Immature natural killer cell (primary cell): ENCODE measurements at regions not wholly inside any gene's neighbourhood (a gene's known extent, or its start where the extent isn't known, plus 50 kb on each side); places are given as distances from the start of the nearest gene placed in this dataset.
"Not testable (repeated sequence)": the region's sequence is repeated elsewhere in the genome, so short reads cannot be mapped to it uniquely, and the experiment has no call there.

Experiments
- DNase-seq, 3 donors: peaks; one replicate each; pipeline ENCODE4 v3.0.0; 2022; ENCODE audit warnings: mixed read lengths in 1 of 3
- H3K27ac Mint-ChIP-seq, 6 donors: one replicate each; pipeline ENCODE4 v1.8.0; 2020; ENCODE audit warnings: mixed read lengths in 6 of 6, mild to moderate bottlenecking in 5 of 6, inconsistent platforms in 4 of 6, moderate library complexity in 3 of 6
- H3K27me3 Mint-ChIP-seq, 3 donors: one replicate each; pipeline ENCODE4 v1.8.0; 2020 to 2021; ENCODE audit warnings: low read depth in 3 of 3, mild to moderate bottlenecking in 3 of 3, mixed read lengths in 3 of 3, moderate library complexity in 3 of 3, inconsistent platforms in 1 of 3
- H3K36me3 Mint-ChIP-seq, 3 donors: one replicate each; pipeline ENCODE4 v1.8.0; 2020; ENCODE audit warnings: mixed read lengths in 3 of 3, inconsistent platforms in 2 of 3, mild to moderate bottlenecking in 2 of 3
- H3K4me1 Mint-ChIP-seq, 2 donors: one replicate each; pipeline ENCODE4 v1.8.0; 2020; ENCODE audit warnings: inconsistent platforms in 2 of 2, mild to moderate bottlenecking in 2 of 2, mixed read lengths in 2 of 2, moderate library complexity in 1 of 2
- H3K4me3 Mint-ChIP-seq, 5 donors: one replicate each; pipeline ENCODE4 v1.8.0; 2020; ENCODE audit warnings: mild to moderate bottlenecking in 5 of 5, mixed read lengths in 5 of 5, inconsistent platforms in 3 of 5, moderate library complexity in 3 of 5
- H3K9me3 Mint-ChIP-seq, 6 donors: one replicate each; pipeline ENCODE4 v1.8.0; 2020; ENCODE audit warnings: mild to moderate bottlenecking in 6 of 6, mixed read lengths in 6 of 6, inconsistent platforms in 4 of 6, moderate library complexity in 3 of 6

GRCh38 chr9:40934480-40934879, 194.0 kb downstream of the FOXD4L6 start:
- peaks cover 33 to 54% (median 50%) of the 10 kb centered on the region in 6 donors for H3K9me3 Mint-ChIP-seq
- peaks cover 4 to 15% (median 4%) of the 10 kb centered on the region in 3 donors for H3K36me3 Mint-ChIP-seq
- H3K4me3 Mint-ChIP-seq, H3K4me1 Mint-ChIP-seq, H3K27ac Mint-ChIP-seq, DNase-seq, H3K27me3 Mint-ChIP-seq: not testable (repeated sequence)

- H3K4me3 Mint-ChIP-seq, H3K27ac Mint-ChIP-seq, DNase-seq, H3K27me3 Mint-ChIP-seq, H3K4me1 Mint-ChIP-seq: not testable (repeated sequence)
- peaks cover 66 to 80% (median 77%) of the 10 kb centered on the region in 6 donors for H3K9me3 Mint-ChIP-seq
- H3K36me3 Mint-ChIP-seq, result peaks cover 4 to 17% (median 6%) of the 10 kb centered on the region in 3 donors
Observed at GRCh38 chr9:40930426-40930825, 198.1 kb downstream of the FOXD4L6 start.

- Mint-ChIP-seq H3K9me3 (peaks cover 74 to 89% (median 87%) of the 10 kb centered on the region in 6 donors), H3K36me3 (peaks cover 4 to 17% (median 7%) of the 10 kb centered on the region in 3 donors)
- not testable (repeated sequence) for H3K4me1 Mint-ChIP-seq, H3K27me3 Mint-ChIP-seq, H3K4me3 Mint-ChIP-seq, H3K27ac Mint-ChIP-seq, DNase-seq
Observed at GRCh38 chr9:40929488-40929845, 199.0 kb downstream of the FOXD4L6 start.

GRCh38 chr9:40928803-40929487, 199.5 kb downstream of the FOXD4L6 start:
- Mint-ChIP-seq H3K4me1 (no peaks in the 10 kb centered on the region), H3K9me3 (peaks cover 78 to 95% (median 92%) of the 10 kb centered on the region in 6 donors), H3K36me3 (peaks cover 4 to 17% (median 7%) of the 10 kb centered on the region in 3 donors), H3K4me3 (no peak overlapping the region), H3K27me3 (peaks cover 0 to 9% (median 2%) of the 10 kb centered on the region in 3 donors), H3K27ac (no peak overlapping the region)
- no peak for DNase-seq

DNA sequence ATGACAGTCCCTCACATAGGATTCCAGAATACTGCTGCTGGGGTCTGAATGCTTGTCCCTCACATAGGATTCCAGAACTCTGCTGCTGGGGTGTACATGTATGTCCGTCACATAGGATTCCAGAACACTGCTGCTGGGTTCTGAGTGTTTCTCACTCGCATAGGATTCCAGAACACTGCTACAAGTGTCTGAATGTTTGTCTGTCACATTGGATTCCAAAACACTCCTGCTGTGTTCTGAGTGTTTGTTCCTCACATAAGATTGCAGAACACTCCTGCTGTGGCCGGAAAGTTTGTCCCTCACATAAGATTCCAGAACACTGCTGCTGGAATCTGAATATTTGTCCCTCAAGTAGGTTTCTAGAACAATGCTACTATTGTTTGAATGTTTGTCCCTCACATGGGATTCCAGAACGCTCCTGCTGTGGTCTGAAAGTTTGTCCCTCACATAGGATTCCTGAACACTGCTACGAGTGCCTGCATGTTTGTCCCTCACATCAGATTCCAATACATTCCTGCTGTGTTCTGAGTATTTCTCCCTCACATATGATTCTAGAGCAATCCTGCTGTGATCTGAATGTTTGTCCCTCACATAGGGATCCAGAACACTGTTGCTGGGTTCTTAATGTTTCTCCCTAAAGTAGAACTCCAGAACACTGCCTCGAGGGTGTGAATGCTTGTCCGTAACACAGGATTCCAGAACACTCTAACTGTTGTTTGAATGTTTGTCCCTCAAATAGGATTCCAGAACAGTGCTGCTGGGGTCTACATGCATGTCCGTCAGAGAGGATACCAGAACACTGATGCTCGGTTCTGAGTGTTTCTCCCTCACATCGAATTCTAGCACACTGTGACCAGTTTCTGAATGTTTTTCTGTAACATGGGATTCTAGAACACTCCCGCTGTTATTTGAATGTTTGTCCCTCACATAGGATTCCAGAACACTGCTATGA, 200.4 kb downstream of the FOXD4L6 start:
- Mint-ChIP-seq H3K4me3 (no peak overlapping the region), H3K4me1 (no peaks in the 10 kb centered on the region), H3K9me3 (peaks cover 78 to 98% (median 96%) of the 10 kb centered on the region in 6 donors), H3K27ac (no peak overlapping the region), H3K27me3 (peaks cover 0 to 11% (median 2%) of the 10 kb centered on the region in 3 donors), H3K36me3 (peaks cover 4 to 16% (median 7%) of the 10 kb centered on the region in 3 donors)
- no peak for DNase-seq

- H3K27ac Mint-ChIP-seq, result no peak overlapping the region
- H3K4me1 Mint-ChIP-seq, result no peaks in the 10 kb centered on the region
- peaks cover 77 to 100% (median 99%) of the 10 kb centered on the region in 6 donors for H3K9me3 Mint-ChIP-seq
- no peak overlapping the region for H3K4me3 Mint-ChIP-seq
- H3K36me3 Mint-ChIP-seq, result peaks cover 3 to 12% (median 7%) of the 10 kb centered on the region in 3 donors
- no peak for DNase-seq
- H3K27me3 Mint-ChIP-seq, result peaks cover 0 to 11% (median 2%) of the 10 kb centered on the region in 3 donors
Observed at GRCh38 chr9:40927260-40927631, 201.2 kb downstream of the FOXD4L6 start.

GRCh38 chr9:40926404-40927259, 201.8 kb downstream of the FOXD4L6 start:
- peaks cover 74 to 100% (median 98%) of the 10 kb centered on the region in 6 donors for H3K9me3 Mint-ChIP-seq
- no peak for DNase-seq
- no peak overlapping the region for H3K4me3 Mint-ChIP-seq
- no peaks in the 10 kb centered on the region for H3K4me1 Mint-ChIP-seq
- peaks cover 0 to 11% (median 2%) of the 10 kb centered on the region in 3 donors for H3K27me3 Mint-ChIP-seq
- H3K36me3 Mint-ChIP-seq, result peaks cover 0 to 9% (median 7%) of the 10 kb centered on the region in 3 donors
- H3K27ac Mint-ChIP-seq, result no peak overlapping the region

DNA sequence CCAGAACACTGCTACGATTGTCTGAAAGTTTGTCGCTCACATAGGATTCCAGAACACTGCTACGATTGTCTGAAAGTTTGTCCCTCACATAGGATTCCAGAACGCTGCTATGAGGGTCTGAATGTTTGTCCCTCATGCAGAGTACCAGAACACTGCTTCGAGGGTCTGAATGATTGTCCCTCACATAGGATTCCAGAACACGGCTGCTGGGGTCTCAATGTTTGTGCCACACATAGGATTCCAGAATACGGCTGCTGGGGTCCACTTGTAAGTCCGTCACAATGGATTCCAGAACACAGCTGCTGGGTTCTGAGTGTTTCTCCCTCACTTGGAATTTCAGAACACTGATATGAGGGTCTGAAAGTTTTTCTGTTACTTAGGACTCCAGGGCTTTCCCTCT, 203.3 kb downstream of the FOXD4L6 start:
- Mint-ChIP-seq H3K27ac (no peak overlapping the region), H3K27me3 (peaks cover 0 to 11% (median 2%) of the 10 kb centered on the region in 3 donors), H3K4me3 (no peak overlapping the region), H3K9me3 (peaks cover 64 to 96% (median 90%) of the 10 kb centered on the region in 6 donors), H3K4me1 (no peaks in the 10 kb centered on the region), H3K36me3 (peaks cover 0 to 7% (median 7%) of the 10 kb centered on the region in 3 donors)
- no peak for DNase-seq

DNA sequence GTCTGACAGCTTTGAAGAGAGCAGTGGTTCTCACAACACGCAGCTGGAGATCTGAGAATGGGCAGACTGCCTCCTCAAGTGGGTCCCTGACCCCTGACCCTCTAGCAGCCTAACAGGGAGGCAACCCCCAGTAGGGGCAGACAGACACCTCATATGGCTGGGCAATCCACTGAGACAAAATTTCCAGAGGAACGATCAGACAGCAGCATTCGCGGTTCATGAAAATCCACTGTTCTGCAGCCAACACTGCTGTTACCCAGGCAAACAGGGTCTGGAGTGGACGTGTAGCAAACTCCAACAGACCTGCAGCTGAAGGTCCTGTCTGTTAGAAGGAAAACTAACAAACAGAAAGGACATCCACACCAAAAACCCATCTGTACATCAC, 212.1 kb downstream of the FOXD4L6 start:
- not testable (repeated sequence) for DNase-seq, H3K4me3 Mint-ChIP-seq, H3K4me1 Mint-ChIP-seq, H3K27me3 Mint-ChIP-seq, H3K27ac Mint-ChIP-seq
- Mint-ChIP-seq H3K9me3 (peaks cover 69 to 96% (median 88%) of the 10 kb centered on the region in 6 donors), H3K36me3 (peaks cover 3 to 32% (median 24%) of the 10 kb centered on the region in 3 donors)

- not testable (repeated sequence) for DNase-seq, H3K27ac Mint-ChIP-seq, H3K27me3 Mint-ChIP-seq, H3K4me1 Mint-ChIP-seq, H3K4me3 Mint-ChIP-seq
- Mint-ChIP-seq H3K36me3 (peaks cover 3 to 32% (median 27%) of the 10 kb centered on the region in 3 donors), H3K9me3 (peaks cover 74 to 98% (median 93%) of the 10 kb centered on the region in 6 donors)
Observed at GRCh38 chr9:40915660-40916398, 212.7 kb downstream of the FOXD4L6 start.

GRCh38 chr9:40914772-40915659, 213.5 kb downstream of the FOXD4L6 start:
- Mint-ChIP-seq H3K36me3 (peaks cover 3 to 31% (median 27%) of the 10 kb centered on the region in 3 donors), H3K9me3 (peaks cover 80 to 98% (median 97%) of the 10 kb centered on the region in 6 donors), H3K4me3 (no peak overlapping the region), H3K27me3 (peaks cover 0 to 5% (median 2%) of the 10 kb centered on the region in 3 donors), H3K27ac (no peak overlapping the region), H3K4me1 (no peaks in the 10 kb centered on the region)
- no peak for DNase-seq
